GM10847 (cell line): ENCODE measurements at regions not wholly inside any gene's neighbourhood (a gene's known extent, or its start where the extent isn't known, plus 50 kb on each side); places are given as distances from the start of the nearest gene placed in this dataset.

Source experiments
- POLR2A ChIP-seq: IDR thresholded peaks from 2 replicates; pipeline ENCODE4 v1.6.1; 2011; ENCODE audit not compliant: insufficient read length; ENCODE audit errors: extremely low read depth

- TF ChIP-seq POLR2A: no peak
Measured at GRCh38 chr13:50071379-50071778, 56.1 kb downstream of the KCNRG start.

GRCh38 chr13:50072676-50073075, 57.4 kb downstream of the KCNRG start:
- no peak for TF ChIP-seq POLR2A

- TF ChIP-seq POLR2A: no peak
Measured at GRCh38 chr13:50073340-50073739, 58.1 kb downstream of the KCNRG start.

GRCh38 chr13:50074843-50075242, 59.6 kb downstream of the KCNRG start:
- TF ChIP-seq POLR2A: no peak

GRCh38 chr13:50075619-50076097, 60.4 kb downstream of the KCNRG start:
- no peak for TF ChIP-seq POLR2A

- TF ChIP-seq POLR2A: no peak
Measured at GRCh38 chr13:50077431-50077830, 62.2 kb downstream of the KCNRG start.

- no peak for TF ChIP-seq POLR2A
Measured at GRCh38 chr13:50078231-50078894, 63.1 kb downstream of the KCNRG start.

GRCh38 chr13:50078895-50079654, 63.8 kb downstream of the KCNRG start:
- no peak for TF ChIP-seq POLR2A

- no peak for TF ChIP-seq POLR2A
Measured at GRCh38 chr13:50079655-50080202, 64.5 kb downstream of the KCNRG start.

- no peak for TF ChIP-seq POLR2A
Measured at GRCh38 chr13:50080203-50080910, 65.1 kb downstream of the KCNRG start.

- no peak for TF ChIP-seq POLR2A
Measured at GRCh38 chr13:50080911-50081678, 65.9 kb downstream of the KCNRG start.

GRCh38 chr13:50081679-50082425, 66.6 kb downstream of the KCNRG start:
- peak; percentile 43 for TF ChIP-seq POLR2A

- peak; percentile 4 for TF ChIP-seq POLR2A
Measured at GRCh38 chr13:50082426-50083281, 67.4 kb downstream of the KCNRG start.
